ENCODE measurements at regions not wholly inside any gene's neighbourhood (a gene's known extent, or its start where the extent isn't known, plus 50 kb on each side); places are given as distances from the start of the nearest gene placed in this dataset.

DNA sequence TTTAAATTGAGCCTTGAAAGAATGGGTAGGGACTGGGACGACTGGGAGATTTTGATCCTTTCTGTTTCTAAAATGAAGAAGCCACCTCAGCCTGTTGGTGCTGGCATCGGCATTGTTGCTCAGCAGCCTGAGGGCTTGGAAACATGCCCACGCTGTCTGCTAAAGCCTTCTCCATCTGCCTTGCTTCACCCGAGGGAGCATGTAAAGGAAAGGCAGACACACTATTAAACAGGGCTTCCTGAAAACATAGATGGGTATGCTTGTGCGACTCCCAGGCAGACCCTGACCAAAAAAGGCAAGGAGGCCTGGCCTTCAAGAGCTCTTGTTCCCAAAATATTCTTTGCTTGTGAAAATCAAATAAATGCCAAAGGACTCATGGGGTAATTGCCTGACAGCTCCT is 84.2 kb upstream of the SLC4A7 start:
- DNase-seq, result no peak
- H3K4me1 Mint-ChIP-seq, result peaks cover 22 to 25% of the 10 kb centered on the region in 2 experiments
- no peak overlapping the region for H2AK5ac ChIP-seq (ENCODE audit: insufficient read length, low read length)
- H2AFZ ChIP-seq (ENCODE audit: low read length), result no peak overlapping the region
- no peak overlapping the region for H2BK15ac ChIP-seq (ENCODE audit: low read depth, low read length)
- TF ChIP-seq, protein P1, sequence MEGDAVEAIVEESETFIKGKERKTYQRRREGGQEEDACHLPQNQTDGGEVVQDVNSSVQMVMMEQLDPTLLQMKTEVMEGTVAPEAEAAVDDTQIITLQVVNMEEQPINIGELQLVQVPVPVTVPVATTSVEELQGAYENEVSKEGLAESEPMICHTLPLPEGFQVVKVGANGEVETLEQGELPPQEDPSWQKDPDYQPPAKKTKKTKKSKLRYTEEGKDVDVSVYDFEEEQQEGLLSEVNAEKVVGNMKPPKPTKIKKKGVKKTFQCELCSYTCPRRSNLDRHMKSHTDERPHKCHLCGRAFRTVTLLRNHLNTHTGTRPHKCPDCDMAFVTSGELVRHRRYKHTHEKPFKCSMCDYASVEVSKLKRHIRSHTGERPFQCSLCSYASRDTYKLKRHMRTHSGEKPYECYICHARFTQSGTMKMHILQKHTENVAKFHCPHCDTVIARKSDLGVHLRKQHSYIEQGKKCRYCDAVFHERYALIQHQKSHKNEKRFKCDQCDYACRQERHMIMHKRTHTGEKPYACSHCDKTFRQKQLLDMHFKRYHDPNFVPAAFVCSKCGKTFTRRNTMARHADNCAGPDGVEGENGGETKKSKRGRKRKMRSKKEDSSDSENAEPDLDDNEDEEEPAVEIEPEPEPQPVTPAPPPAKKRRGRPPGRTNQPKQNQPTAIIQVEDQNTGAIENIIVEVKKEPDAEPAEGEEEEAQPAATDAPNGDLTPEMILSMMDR (conservative IDR thresholded peaks at IDR 0.05), result no peak
- H3K4me3 Mint-ChIP-seq, result no peak overlapping the region
- H3K23ac ChIP-seq (ENCODE audit: insufficient read length, low read depth, low read length), result no peak overlapping the region
- H4K20me1 ChIP-seq (ENCODE audit: control insufficient read depth, insufficient read depth, insufficient read length), result no peaks in the 10 kb centered on the region
- no peak overlapping the region for H3K4ac ChIP-seq (ENCODE audit: low read depth, low read length)
- no peaks in the 10 kb centered on the region for H3K27me3 Mint-ChIP-seq (ENCODE audit: low read depth)
- no peaks in the 10 kb centered on the region for H3K27me3 ChIP-seq (ENCODE audit: insufficient read depth, low read length)
- H3K36me3 Mint-ChIP-seq (ENCODE audit: insufficient read depth in 1 of 3, low read depth in 3 of 3), result no peaks in the 10 kb centered on the region
- H3K9ac ChIP-seq (ENCODE audit: extremely low read depth, insufficient read length, low read length), result no peak overlapping the region
- H3K27ac ChIP-seq (ENCODE audit: insufficient read length, low read depth, low read length), result no peak overlapping the region
- no peak overlapping the region for H2BK5ac ChIP-seq (ENCODE audit: insufficient read length, low read length)
- no peak overlapping the region for H2BK20ac ChIP-seq (ENCODE audit: low read depth, low read length, poor library complexity, severe bottlenecking)
- peaks cover 3% of the 10 kb centered on the region for H3K4me1 ChIP-seq (ENCODE audit: insufficient read depth, low read length)
- H3K79me2 ChIP-seq (ENCODE audit: insufficient read depth, low read length), result no peaks in the 10 kb centered on the region
- WGBS (ENCODE audit: extremely low coverage, insufficient read length, low lambda C conversion rate), result no CpG with 5 or more reads among the region's 5 CpGs
- H2BK120ac ChIP-seq (ENCODE audit: low read depth, low read length, poor library complexity, severe bottlenecking), result no peak overlapping the region
- no peak overlapping the region for H3K18ac ChIP-seq (ENCODE audit: insufficient read length, low read depth, low read length)
- no peak overlapping the region for H3K56ac ChIP-seq (ENCODE audit: insufficient read length, low read depth, low read length)
- H4K91ac ChIP-seq (ENCODE audit: insufficient read length, low read depth, low read length), result no peak overlapping the region
- H3K4me2 ChIP-seq (ENCODE audit: insufficient read depth, insufficient read length, low read length), result no peak overlapping the region
- no peak overlapping the region for H2BK12ac ChIP-seq (ENCODE audit: insufficient read length, low read depth, low read length)
- no peak overlapping the region for H4K5ac ChIP-seq (ENCODE audit: insufficient read length, low read depth, low read length)
- H3K9me3 Mint-ChIP-seq, result no peaks in the 10 kb centered on the region
- H3T11ph ChIP-seq (ENCODE audit: low read length), result no peak overlapping the region
- peak overlapping the region in 2 of 3 experiments; percentile 14 to 22; a peak in 1 of 7 replicates for H3K27ac Mint-ChIP-seq
- no peaks in the 10 kb centered on the region for H3K9me3 ChIP-seq (ENCODE audit: control insufficient read depth, low read depth, low read length)
- no peak overlapping the region for H4K8ac ChIP-seq (replicated peaks; ENCODE audit: insufficient read length, low read depth, low read length)
- no peaks in the 10 kb centered on the region for H3K79me1 ChIP-seq (ENCODE audit: insufficient read depth, low read depth, low read length, poor library complexity, severe bottlenecking)
- H3K23me2 ChIP-seq (ENCODE audit: insufficient read length, low read depth, low read length, poor library complexity, severe bottlenecking), result no peaks in the 10 kb centered on the region
- H3K14ac ChIP-seq (ENCODE audit: insufficient read depth, low read length), result no peak overlapping the region
